ENCODE measurements at regions not wholly inside any gene's neighbourhood (a gene's known extent, or its start where the extent isn't known, plus 50 kb on each side); places are given as distances from the start of the nearest gene placed in this dataset.

GRCh38 chr2:60603533-60604190 is 50.2 kb upstream of the BCL11A start:
- no peak for DNase-seq (ENCODE audit: insufficient read length, low spot score)
- no peak for FAIRE-seq
- TF ChIP-seq CTCF (IDR thresholded peaks at IDR 0.05; ENCODE audit: insufficient read depth, missing control alignments) = no peak

- TF ChIP-seq CTCF (IDR thresholded peaks at IDR 0.05; ENCODE audit: insufficient read depth, missing control alignments) = no peak
- no peak for FAIRE-seq
- no peak for DNase-seq (ENCODE audit: insufficient read length, low spot score)
These were observed 51.1 kb upstream of the BCL11A start for GRCh38 chr2:60604486-60605064.

- TF ChIP-seq CTCF (IDR thresholded peaks at IDR 0.05; ENCODE audit: insufficient read depth, missing control alignments) = no peak
- no peak for DNase-seq (ENCODE audit: insufficient read length, low spot score)
- no peak for FAIRE-seq
These were observed 52.4 kb upstream of the BCL11A start for GRCh38 chr2:60605866-60606265.

GRCh38 chr2:60608679-60609078 is 55.2 kb upstream of the BCL11A start:
- FAIRE-seq (no peak), DNase-seq (ENCODE audit: insufficient read length, low spot score) (no peak)
- no peak for TF ChIP-seq CTCF (IDR thresholded peaks at IDR 0.05; ENCODE audit: insufficient read depth, missing control alignments)

- DNase-seq (ENCODE audit: insufficient read length, low spot score) (no peak), FAIRE-seq (no peak)
- no peak for TF ChIP-seq CTCF (IDR thresholded peaks at IDR 0.05; ENCODE audit: insufficient read depth, missing control alignments)
These were observed 58.6 kb upstream of the BCL11A start for GRCh38 chr2:60612033-60612432.

- TF ChIP-seq CTCF (IDR thresholded peaks at IDR 0.05; ENCODE audit: insufficient read depth, missing control alignments) = no peak
- DNase-seq (ENCODE audit: insufficient read length, low spot score) = no peak
- no peak for FAIRE-seq
These were observed 60.9 kb upstream of the BCL11A start for GRCh38 chr2:60614319-60614718.

- FAIRE-seq (no peak), DNase-seq (ENCODE audit: insufficient read length, low spot score) (no peak)
- TF ChIP-seq CTCF (IDR thresholded peaks at IDR 0.05; ENCODE audit: insufficient read depth, missing control alignments) = no peak
These were observed 68.4 kb upstream of the BCL11A start for GRCh38 chr2:60621688-60622429.
